NCI-H748 treated with DMSO at 0.1 percent for 48 hours (cell line): ENCODE measurements at regions not wholly inside any gene's neighbourhood (a gene's known extent, or its start where the extent isn't known, plus 50 kb on each side); places are given as distances from the start of the nearest gene placed in this dataset.

ENCODE experiments used
- DNase-seq: peaks from one replicate; lab custom pipeline; 2025; lab: John Stamatoyannopoulos, UW

DNA sequence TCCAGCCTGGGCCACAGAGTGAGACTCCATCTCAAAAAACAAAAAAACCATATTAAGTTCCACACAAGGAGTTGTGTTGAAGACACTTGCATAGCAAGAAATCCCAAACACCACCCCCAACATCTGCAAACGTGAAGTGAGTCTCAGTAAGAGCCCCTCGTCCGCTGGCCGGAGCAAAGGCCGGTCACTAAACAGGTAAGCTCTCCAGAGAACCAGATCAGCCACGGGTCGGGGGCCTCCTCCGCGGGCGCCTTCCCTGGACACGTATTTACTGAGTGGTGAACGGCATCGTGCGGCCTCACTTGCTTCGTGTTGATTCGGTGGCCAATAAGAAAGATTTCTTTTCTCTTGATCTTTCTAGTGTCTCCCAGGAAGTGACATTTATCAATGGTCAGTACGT lies 93.6 kb downstream of the MRPL36 start:
- DNase-seq, result no peak

DNA sequence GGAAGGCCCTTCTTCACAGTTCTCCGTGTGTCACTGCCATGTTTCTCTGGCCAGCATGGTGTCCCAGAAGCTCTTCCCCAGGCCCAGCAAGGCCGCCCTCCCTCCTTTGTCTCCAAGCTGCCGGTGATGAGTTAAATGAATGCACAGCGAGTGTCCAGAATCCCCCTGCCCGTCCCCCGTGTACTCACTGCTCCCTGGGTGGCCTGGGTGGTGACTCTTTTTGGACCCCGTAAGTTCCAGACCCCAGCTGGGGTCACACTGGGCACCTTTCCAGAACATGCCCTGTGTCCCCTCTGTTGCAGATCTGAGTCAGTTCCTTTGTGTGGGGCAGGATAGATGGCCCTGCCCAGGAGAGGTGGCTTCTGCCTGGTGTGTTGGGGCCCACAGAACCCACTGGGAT lies 95.0 kb downstream of the MRPL36 start:
- no peak for DNase-seq

DNA sequence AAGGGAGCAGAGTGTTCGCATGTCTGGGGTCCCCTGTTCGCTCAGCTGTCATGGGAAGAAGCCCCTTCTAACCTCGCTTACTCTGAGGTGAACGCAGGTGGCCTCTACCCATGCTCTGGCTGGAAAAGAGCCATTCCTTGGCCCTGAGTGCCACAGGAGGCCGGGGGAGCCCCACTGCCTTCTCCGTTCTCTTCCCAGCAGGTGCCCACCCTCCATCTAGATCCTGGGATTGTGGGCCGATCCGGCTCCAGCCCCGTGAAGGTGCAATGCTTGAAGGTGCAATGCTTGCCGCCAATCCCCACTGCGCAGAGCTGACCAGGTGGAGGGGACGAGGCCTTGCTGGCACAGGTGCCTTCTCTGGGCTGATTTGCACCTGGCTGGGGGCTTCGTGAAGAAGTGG lies 95.4 kb downstream of the MRPL36 start:
- no peak for DNase-seq

DNA sequence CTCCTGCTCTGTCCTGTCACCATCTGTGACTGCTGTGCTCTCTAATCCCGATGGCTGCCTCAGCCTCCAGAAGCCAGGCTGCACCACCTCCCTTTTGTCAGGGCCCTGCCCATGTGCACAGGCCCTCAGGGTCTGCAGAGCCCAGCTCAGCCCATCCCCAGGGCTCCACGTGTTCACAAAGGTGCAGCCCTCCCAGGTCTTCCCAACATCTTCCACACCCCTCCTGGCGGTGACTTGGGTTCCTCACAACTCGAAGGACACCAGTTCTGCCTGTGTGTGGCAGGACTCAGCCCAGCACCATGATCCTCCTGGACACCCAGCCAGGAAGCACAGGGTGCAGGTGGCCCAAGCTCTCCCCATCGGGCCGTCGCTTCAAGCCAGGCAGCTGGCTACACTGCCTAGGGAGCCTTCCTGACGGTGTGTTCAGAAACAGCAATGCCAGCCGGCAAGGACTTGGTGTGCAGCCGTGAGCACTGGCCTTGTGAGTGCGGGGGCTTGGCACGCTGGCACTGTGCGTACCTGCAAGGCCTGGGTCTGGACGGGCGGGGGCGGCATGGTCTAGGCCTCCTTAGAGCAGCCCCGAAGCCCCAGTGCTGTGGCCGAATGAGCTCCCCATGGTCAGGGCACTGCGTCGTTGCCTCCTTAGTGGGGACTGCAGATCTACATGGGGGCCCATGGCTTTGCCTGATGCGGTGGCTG lies 96.1 kb downstream of the MRPL36 start:
- no peak for DNase-seq

DNA sequence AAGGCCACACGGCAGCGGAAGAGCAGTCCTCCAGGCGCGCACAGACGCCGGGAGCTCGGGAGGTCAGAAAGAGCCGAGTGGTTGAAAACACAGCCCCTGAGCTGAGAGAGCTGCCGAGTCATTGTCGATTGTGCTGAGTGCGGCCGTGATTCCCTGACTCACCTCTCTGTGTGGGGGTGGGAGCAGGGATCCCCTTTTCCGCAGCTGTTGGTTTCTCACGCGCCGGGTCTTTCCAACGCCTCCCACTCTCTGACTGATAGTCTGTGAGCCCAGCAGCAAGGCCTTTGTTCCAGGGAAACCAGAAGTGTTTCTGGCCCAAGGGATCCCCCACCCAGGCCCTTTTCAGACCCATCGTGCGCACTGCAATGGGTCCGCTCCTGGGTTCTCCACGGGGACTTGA lies 97.3 kb downstream of the MRPL36 start:
- no peak for DNase-seq

DNA sequence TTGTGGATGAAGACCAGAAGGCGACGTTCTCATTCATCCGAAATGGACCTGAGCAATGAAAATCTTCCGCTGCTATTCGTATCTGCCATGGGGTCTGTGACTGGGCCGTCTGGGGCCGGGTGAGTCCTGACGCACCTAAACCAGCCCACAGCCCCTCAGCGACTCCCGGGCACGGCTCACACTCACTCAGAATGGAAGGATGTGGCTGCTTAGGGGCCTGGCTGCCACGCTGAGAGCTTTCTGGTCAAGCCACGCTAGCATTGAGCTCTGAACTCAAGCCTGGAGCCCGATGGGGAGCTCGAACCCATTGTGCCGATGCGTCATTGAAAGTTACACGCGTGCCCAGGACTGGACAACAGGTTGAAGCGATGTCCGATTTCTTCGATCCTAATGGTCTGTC lies 97.8 kb downstream of the MRPL36 start:
- no peak for DNase-seq

DNA sequence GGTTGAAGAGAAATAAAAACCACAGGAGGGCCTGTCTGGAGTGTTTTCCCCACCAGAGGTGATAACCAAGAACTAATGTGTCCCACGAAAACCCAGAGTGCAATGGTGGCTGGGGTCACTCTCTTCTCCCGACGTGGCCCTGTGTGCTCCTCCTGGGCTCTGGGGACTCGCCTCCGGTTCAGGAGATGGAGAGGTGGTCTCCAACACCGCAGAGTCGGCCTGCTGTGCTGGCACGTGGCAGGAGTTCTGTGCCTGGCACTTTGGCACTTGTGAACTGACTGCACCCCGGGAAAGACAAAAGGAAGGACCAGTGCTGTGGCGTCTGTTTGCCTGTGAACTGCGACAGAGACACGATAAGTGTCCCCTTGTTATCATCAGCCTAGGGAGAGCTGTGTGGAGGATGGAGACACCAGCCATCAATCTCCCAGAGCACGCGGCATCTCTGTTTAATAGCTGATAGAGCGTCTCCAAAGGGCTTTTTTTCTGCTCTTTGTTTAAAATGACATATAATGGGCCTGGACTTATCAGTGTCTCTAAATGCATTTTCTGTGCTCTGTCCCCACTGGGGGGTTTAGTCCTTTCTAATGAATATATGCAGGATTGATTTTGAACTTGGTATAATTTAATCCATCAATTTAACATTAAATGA lies 98.3 kb downstream of the MRPL36 start:
- no peak for DNase-seq

DNA sequence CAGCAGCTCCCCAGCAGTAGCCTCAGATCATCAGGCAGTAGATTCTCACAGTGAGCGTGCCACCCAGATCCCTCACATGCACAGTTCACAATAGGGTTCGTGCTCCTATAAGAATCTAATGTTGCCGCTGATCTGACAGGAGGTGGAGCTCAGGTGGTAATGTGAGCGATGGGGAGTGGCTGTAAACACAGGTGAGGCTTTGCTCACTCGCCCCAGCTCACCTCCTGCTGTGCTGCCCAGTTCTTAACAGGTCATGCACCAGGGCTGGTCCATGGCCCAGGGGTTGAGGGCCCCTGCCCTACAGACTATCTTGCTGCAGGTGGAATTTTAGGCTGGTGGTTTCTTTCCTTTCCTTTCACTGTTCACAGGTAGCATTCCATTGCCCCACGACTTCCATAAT lies 100.2 kb downstream of the MRPL36 start:
- DNase-seq, result no peak

DNA sequence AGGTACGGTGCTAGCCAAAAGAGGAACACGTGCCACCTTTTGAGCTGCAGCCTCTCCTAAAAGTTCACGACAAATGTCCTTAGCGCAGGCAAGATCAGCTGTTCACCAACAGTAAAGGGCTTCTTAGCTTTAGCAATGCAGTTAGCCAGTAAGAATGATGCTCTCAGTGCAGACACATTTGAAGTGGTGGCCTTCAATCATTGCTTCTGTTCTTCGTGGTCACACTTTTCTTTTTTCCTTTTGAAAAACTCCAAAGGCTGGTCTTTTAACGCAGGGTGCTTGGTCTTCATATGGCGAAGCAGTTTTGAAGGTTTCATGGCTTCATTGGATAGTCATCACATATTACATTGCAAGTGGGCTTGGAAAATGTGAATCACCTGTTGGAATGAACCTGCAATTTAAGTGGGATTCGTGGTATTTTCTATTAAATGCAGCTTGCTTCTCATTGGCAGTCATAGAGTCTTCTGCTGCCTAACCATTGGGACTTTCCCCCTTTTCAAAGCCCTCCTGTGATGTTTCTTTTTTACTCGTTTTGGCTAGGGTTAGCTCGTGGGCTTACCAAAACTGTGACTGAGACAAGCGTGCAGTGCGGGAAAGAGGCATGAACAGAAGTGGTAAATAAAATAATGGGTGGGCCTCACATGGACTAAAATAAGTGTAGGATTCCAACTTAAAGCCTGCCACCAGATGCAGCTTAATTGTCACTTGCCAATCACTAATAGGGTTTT lies 100.9 kb downstream of the MRPL36 start:
- DNase-seq, result no peak

DNA sequence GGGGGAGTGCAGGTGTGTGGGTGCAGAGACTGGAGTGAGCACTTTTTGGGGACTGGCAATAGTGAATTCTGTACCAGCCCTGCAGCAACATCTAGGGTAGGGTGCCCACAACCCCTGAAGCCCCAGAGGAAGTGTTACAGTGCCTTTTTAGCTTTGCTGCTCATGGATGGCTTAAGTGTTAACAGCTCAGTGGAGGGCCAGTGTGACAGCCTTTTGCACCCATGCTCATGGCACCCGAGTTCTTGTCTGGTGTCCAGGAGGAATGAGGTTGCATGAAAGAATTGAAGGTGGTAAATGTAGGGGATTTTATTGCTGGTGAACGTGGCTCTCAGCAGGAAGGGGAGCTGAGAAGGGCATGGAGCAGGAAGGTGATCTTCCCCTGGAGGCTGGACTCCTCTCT lies 107.3 kb downstream of the MRPL36 start:
- no peak for DNase-seq

DNA sequence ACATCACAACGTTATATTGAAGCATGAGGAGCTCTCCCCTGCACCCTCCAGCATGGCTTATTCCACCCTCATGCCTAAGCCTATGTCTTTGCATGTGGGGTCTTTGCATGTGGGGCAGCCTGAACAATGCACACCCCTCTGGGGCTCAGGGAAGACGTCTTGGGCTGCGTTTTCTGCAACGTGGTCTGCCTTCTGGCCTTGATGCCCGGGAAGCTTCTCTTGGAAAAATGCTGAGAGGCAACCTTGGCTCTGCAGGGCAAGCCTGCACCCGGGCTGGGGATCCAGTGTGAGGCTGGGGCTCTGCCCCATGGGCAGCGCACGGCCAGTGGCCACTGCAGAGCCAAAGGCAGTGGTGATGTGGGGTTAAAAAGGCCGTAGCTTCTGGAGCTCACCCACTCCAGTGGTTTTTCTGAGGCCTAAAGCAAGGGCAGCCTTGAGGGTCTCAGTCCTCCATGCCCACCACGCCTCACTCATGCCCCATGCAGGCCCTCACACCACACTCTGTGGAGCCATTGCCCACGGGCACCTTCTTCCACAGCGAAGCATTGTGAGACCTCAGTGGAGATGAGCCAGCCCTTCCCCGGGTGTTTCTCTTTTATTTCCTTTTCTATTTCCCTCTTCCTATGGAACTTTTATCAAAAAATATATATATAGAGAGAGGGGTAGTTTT lies 112.2 kb downstream of the MRPL36 start:
- no peak for DNase-seq

DNA sequence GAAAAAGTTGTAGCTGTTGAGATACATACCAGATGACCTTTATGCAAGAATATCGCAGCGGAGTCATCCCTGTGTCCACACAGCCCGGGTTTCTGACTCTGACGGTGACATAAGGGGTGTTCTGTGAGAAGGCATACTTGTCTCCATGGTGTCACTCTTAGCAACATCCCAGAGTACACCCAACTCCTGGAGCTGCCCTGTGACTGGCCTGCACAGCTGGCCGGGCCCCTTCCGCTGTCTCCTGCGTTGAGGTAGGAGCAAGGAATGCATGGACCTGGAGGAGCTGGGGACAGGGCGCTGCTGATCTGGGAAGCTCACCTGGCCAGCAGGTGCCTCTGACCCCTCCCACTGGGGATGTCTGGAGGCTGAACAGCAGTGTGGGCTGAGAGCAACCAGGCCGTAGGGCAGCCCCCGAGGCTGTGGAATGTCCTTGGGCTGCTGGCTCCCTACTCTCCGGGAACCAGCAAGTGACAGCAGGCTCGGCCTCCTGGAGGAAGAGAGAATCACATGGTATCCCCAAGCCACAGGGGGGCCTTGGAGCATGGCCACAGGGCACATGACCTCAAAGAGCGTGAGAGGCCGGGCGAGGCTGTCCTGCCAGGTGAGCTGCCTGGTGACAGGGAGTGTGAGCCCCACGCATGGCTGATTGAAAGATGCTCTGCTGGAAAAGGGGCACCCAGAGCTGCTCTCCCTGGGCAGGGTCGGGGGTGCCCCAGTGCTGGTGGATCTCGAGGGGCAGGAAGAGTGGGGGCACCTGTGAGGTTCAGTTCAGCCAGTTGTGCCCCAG lies 113.4 kb downstream of the MRPL36 start:
- no peak for DNase-seq

DNA sequence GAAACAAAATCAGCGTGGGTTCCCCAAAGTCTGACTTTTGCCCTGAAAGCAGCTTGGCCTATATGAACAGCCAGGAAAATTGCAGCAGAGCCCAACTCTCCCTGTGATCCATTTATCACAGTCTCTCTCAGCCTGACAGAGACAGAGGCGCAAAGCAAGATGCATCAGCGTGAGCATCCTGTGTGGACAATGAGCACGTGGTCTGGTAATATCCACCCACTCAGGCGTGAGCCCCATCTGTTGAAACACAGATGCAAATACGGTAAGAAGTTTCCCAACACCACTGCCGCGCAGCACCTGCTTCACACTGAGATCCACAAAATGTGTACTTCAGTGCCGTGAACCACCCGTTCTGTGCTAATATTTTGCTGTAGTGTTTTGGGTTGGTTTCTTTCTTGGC lies 114.6 kb downstream of the MRPL36 start:
- no peak for DNase-seq

DNA sequence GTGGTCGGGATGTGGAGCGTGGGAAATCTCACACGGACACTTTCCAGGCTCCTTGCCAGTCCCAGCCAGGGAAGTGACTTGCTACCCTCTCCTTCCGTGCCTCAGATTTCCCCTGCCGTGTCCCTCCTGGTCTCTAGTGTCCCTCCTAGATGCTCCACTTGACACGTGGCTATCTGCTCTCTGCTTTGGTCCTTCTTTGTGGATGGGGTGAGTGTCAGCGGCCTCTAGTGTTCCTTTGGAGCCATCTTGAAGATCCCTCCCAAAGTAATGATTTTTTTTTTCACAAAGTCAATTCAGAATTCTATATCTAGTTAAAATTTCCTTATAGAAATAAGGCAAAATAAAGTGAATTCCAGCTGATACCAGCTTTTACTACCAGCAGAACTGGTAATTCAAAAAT lies 117.7 kb downstream of the MRPL36 start:
- DNase-seq, result no peak

DNA sequence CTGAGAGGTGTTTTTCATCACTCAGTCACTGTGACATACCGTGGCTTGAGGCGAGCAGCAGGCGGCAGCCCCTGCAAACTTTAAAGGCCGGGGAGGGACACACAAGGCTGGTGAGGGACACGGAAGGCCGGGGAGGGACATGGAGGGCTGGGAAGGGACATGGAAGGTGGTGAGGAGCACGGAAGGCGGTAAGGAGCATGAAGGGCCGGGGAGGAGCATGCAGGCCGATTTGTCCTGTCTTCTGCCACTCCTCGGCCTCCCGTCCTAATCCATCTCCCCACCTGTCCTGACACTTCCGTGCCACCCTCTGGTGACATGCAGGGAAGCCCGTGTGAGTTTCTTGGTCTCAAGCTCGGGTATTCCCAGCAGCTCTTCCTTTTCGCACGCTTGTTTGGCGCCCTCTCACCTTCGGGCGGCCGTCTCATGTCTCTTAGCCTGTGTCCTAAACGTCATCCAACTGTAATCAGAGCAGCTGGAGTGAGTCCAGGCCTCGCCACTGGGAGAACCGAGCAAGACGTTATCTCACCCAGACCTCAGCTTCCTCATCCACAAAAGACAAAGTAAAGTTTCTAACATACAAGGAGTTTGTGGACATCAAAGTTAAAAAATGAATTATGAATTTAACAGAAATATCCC lies 126.5 kb downstream of the MRPL36 start:
- DNase-seq, result no peak

DNA sequence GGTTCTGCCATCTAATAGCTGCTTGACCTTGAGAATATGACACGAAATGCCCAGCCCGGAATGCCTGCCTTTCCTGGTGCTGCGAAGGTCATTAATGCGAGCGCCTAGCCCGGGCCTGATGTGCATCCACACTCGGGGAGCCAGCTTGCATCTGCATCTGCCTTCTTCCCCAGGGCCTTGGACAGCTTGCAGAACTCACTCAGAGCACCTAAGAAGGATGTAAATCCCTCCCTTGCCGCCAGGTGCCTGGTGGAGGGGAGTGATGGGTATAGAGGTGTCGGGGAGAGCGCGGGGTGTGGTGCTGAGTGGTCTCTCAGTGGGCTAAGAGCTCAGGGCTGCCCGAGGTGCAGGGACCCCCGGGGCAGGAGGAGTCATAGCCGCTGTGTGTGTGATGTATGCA lies 127.2 kb downstream of the MRPL36 start:
- DNase-seq, result no peak

DNA sequence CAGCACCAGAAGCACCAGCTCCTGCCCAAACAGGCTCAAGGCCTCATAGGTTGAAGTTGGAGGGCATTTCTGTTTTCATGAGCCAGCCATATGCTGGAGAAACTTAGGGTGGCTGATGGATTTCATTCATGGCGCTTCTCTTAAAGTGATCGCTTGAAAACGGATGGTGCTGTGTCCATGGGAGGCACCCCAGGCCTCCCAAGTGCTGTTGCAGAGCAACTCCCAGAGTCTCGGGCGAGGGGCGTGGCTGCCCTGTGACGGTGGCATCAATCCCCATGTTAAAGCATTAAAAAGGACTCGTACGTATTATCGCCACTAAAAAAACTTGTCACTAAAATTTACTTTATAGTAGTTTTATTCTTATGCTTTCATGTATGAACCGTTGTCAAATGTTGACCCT lies 128.3 kb downstream of the MRPL36 start:
- DNase-seq, result no peak

DNA sequence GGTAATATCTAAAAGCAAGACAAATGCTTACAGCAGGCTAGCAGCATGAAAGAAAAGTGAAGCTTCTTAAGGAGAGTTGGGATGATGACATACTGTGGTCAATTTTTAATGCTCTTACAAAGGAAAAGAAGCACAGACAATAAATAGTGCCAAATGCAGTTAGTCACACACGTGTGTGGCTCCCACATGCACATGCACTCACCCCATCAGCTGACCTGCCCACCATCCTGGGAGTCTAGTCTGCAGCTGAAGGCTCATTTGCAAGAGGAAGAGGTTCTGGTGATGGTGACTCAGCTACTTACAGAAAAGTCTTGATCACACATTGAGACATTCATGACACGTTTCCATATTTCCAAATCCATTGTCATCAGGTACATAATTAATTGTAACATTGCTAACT lies 129.3 kb downstream of the MRPL36 start:
- no peak for DNase-seq

DNA sequence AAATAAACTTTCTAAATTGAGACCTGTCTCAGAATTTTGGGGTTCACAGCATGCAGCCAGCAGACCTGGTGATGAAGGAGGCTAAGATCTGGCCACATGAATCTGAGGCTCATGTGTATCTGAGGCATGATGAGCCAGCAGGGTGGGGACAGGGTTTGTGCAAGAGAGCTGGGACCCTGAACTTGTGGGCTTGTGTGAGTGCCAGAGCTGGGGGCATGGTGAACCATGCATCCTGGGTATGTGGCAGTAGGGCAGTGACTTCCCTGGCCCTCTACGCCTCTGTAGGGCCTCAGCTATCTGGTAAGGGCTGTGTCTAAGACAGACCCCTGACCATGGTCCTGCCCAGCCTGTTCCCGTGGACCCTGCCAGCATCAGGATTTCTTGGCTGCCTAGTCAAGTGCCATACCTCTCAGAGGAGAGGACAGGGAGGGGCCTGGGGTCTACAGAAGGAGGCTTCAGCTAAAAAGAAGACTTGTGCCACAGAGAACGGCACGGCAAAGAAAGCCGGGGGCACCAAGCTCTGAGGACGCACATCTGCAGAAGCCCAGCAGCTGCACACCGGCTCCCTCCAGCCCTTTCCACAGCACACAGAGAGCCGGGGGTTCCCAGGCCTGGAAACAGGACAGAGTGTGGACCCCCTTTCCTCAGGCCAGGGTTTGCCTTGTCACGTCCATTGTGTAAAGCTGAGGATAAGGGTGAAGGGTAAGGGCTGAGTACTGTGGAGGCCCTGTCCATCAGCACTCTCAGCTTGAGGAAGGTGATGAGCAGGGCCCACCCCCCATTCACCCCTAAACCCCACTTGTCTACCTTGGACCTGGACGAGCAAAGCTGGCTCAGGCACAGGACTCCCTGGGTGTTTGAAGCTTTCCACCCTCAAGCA lies 130.1 kb downstream of the MRPL36 start:
- no peak for DNase-seq

DNA sequence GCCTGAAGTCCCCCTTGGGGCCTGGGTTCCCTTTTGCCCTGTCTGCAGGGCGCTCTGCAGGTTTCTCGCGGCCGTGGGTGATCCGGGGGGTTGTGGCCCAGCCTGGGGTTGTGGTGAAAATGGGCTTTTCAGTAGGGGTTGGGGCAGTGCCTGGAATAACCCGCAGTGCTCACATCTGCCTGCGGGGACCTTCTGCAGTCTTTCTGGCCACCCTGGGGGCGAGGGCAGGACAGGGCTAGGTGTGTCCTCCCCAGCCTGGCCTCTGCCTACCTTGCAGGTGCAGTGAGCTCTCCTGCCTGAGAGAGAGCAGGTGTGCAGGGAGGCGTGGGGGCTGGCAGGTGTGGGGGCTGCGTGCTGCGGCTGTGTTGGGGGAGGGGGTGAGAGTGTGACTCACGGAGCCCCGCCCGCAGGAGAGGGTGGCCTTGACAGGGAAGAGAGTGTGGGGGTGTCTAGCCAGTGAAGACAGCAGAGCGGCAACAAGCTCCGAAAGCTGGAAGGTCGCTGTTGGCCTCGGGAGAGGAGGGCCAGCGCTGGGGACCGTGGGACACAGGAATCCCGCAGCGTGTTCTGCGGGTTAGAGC lies 131.4 kb downstream of the MRPL36 start:
- peak; percentile 66 for DNase-seq
